PFSK-1 (cell line): ENCODE measurements at regions not wholly inside any gene's neighbourhood (a gene's known extent, or its start where the extent isn't known, plus 50 kb on each side); places are given as distances from the start of the nearest gene placed in this dataset.

ENCODE experiments used
- FOXP2 ChIP-seq: optimal IDR thresholded peaks from 2 replicates; pipeline ENCODE3; 2011; ENCODE audit warnings: borderline replicate concordance, control low read depth, inconsistent platforms; ENCODE audit not compliant: insufficient read depth; ENCODE audit errors: extremely low read length, extremely low read depth
- POLR2AphosphoS5 ChIP-seq: IDR thresholded peaks from 2 replicates; pipeline ENCODE4 v1.6.1; 2012; ENCODE audit warnings: low read depth, mild to moderate bottlenecking, control low read depth, low read length, moderate library complexity
- REST ChIP-seq, 2 experiments: IDR thresholded peaks; 2 replicates each; pipeline versions ENCODE4 v1.6.1 to v1.8.0; 2011 to 2012; ENCODE audit warnings: low read depth in 2 of 2, low read length in 2 of 2, control low read depth in 1 of 2, inconsistent platforms in 1 of 2, mild to moderate bottlenecking in 1 of 2, moderate library complexity in 1 of 2; ENCODE audit not compliant: insufficient read depth in 1 of 2
- SIN3A ChIP-seq: IDR thresholded peaks from 2 replicates; pipeline ENCODE4 v1.6.1; 2012; ENCODE audit warnings: mild to moderate bottlenecking, low read length, moderate library complexity, borderline replicate concordance; ENCODE audit not compliant: insufficient read depth
- TAF1 ChIP-seq: IDR thresholded peaks from 2 replicates; pipeline ENCODE4 v1.6.1; 2012; ENCODE audit warnings: low read length, control low read depth, borderline replicate concordance; ENCODE audit not compliant: insufficient read depth

- TF ChIP-seq REST (IDR thresholded peaks at IDR 0.05; ENCODE audit: insufficient read depth in 1 of 2, low read depth in 2 of 2, low read length in 2 of 2) (no peak), POLR2AphosphoS5 (no peak), SIN3A (no peak), TAF1 (no peak), FOXP2 (no peak)
Measured at GRCh38 chr1:25098717-25099116, 133.6 kb downstream of the SYF2 start.
